GM12878 (cell line): ENCODE measurements at regions not wholly inside any gene's neighbourhood (a gene's known extent, or its start where the extent isn't known, plus 50 kb on each side); places are given as distances from the start of the nearest gene placed in this dataset.

ENCODE experiments used
- CTCF ChIP-seq, 3 experiments: IDR thresholded peaks in 2 of 3; conservative IDR thresholded peaks in 1 of 3; 2 replicates each; pipeline ENCODE4 v1.5.1; 2011; ENCODE audit warnings: low read depth in 3 of 3, low read length in 3 of 3, mild to moderate bottlenecking in 3 of 3, control low read depth in 2 of 3, moderate library complexity in 2 of 3, inconsistent platforms in 1 of 3, mixed read lengths in 1 of 3; ENCODE audit not compliant: control insufficient read depth in 2 of 3, insufficient read depth in 1 of 3; ENCODE audit errors: extremely low read depth in 1 of 3
- POLR2A ChIP-seq: IDR thresholded peaks from 2 replicates; pipeline ENCODE4 v1.6.1; 2011; ENCODE audit warnings: low read depth, mild to moderate bottlenecking, low read length
- RAD21 ChIP-seq: IDR thresholded peaks from 2 replicates; pipeline ENCODE4 v1.6.1; 2011; ENCODE audit warnings: mild to moderate bottlenecking, low read depth, low read length, moderate library complexity; ENCODE audit not compliant: insufficient read depth
- TF ChIP-seq, protein P1 (sequence below): fragments of 450-650 bp; IDR thresholded peaks from 2 replicates; pipeline ENCODE4 v1.6.1; 2014; ENCODE audit warnings: mild to moderate bottlenecking

GRCh38 chr6:44706011-44706410 is 318.5 kb downstream of the CDC5L start:
- TF ChIP-seq POLR2A (no peak), RAD21 (no peak), CTCF (IDR thresholded peaks at IDR 0.05 in 2 of 3, conservative IDR thresholded peaks at IDR 0.05 in 1 of 3; ENCODE audit: control insufficient read depth in 2 of 3, extremely low read depth in 1 of 3, insufficient read depth in 1 of 3, low read depth in 3 of 3, low read length in 3 of 3) (no peak)
- TF ChIP-seq, protein P1, sequence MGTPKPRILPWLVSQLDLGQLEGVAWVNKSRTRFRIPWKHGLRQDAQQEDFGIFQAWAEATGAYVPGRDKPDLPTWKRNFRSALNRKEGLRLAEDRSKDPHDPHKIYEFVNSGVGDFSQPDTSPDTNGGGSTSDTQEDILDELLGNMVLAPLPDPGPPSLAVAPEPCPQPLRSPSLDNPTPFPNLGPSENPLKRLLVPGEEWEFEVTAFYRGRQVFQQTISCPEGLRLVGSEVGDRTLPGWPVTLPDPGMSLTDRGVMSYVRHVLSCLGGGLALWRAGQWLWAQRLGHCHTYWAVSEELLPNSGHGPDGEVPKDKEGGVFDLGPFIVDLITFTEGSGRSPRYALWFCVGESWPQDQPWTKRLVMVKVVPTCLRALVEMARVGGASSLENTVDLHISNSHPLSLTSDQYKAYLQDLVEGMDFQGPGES, result no peak
